HCT116 (cell line): ENCODE measurements at regions not wholly inside any gene's neighbourhood (a gene's known extent, or its start where the extent isn't known, plus 50 kb on each side); places are given as distances from the start of the nearest gene placed in this dataset.

Experiments used
- ATAC-seq: fragments of 200-7000 bp; cut with Tn5 transposase; 2 replicates; pipeline ENCODE4 v1.9.1; 2020; ENCODE audit warnings: mild to moderate bottlenecking, moderate library complexity
- BruUV-seq: library from RNA; stranded (reverse); fragments of 400-500 nt; replicated peaks from 2 replicates; lab custom pipeline; 2021; lab: Mats Ljungman, UMichigan
- CTCF ChIA-PET: fragments of 300-600 bp; sonication (Branson Sonifier 250); formaldehyde crosslinking; loops from one replicate; lab custom pipeline; 2021; ENCODE audit warnings: antibody characterized with exemption; lab: Charles Lee
- POLR2A ChIA-PET: fragments of 300-600, 350-600 bp; sonication (Branson Sonifier 250); formaldehyde crosslinking; loops from one replicate; lab custom pipeline; 2021; ENCODE audit warnings: antibody characterized with exemption; lab: Charles Lee
- RAD21 ChIA-PET, 2 experiments: fragments of 300-600 bp; sonication (Branson Sonifier 250); formaldehyde crosslinking; loops; one replicate each; lab custom pipeline; 2023; ENCODE audit warnings: low total read pairs in 2 of 2; ENCODE audit not compliant: uncharacterized antibody in 2 of 2, unreplicated experiment in 2 of 2, low non-redundant PET in 1 of 2; lab: Charles Lee
- DNase-seq: peaks from one replicate; pipeline ENCODE4 v3.0.0-alpha.2; 2010; ENCODE audit warnings: low read depth, low spot score
- H2AFZ ChIP-seq: fragments of 200-600 bp; shearing (Covaris generic), sonication (generic); 2 replicates; pipeline ENCODE4 v1.6.1; 2017; ENCODE audit warnings: low read depth, mixed run types, mixed read lengths, antibody characterized with exemption, low read length; ENCODE audit not compliant: poor library complexity, severe bottlenecking
- H3K27ac ChIP-seq: 2 replicates; pipeline ENCODE4 v1.5.1; 2012; ENCODE audit warnings: low read depth, low read length
- H3K27me3 ChIP-seq: fragments of 200-600 bp; sonication (generic); 2 replicates; pipeline ENCODE4 v1.6.1; 2016; ENCODE audit warnings: mixed run types, low read length, mixed read lengths; ENCODE audit not compliant: insufficient read depth
- H3K36me3 ChIP-seq, 2 experiments: fragments of 200-500 bp in 1 of 2; fragments of 200-600 bp in 1 of 2; sonication (Bioruptor generic) in 1 of 2; sonication (generic) in 1 of 2; 2 replicates each; pipeline versions ENCODE4 v1.5.1 to v1.6.1; 2014 to 2016; ENCODE audit warnings: low read length in 2 of 2, inconsistent platforms in 1 of 2, mixed read lengths in 1 of 2, mixed run types in 1 of 2; ENCODE audit not compliant: insufficient read depth in 2 of 2, control insufficient read depth in 1 of 2
- H3K4me1 ChIP-seq, 2 experiments: fragments of 200-600 bp in 1 of 2; sonication (generic) in 1 of 2; 2 replicates each; pipeline versions ENCODE4 v1.5.1 to v1.6.1; 2012 to 2017; ENCODE audit warnings: low read length in 2 of 2, inconsistent platforms in 1 of 2, mild to moderate bottlenecking in 1 of 2, mixed read lengths in 1 of 2, mixed run types in 1 of 2, moderate library complexity in 1 of 2; ENCODE audit not compliant: insufficient read depth in 2 of 2, control insufficient read depth in 1 of 2
- H3K4me2 ChIP-seq: fragments of 200-600 bp; sonication (generic); 2 replicates; pipeline ENCODE4 v1.6.1; 2017; ENCODE audit warnings: mixed run types, low read length, mixed read lengths
- H3K4me3 ChIP-seq, 2 experiments: fragments of 200-600 bp in 1 of 2; sonication (generic) in 1 of 2; replicated peaks in 1 of 2; 2 replicates each; pipeline ENCODE4 v1.5.1; 2011 to 2016; ENCODE audit warnings: low read length in 2 of 2, control low read depth in 1 of 2, low read depth in 1 of 2, mild to moderate bottlenecking in 1 of 2, mixed read lengths in 1 of 2, mixed run types in 1 of 2
- H3K79me2 ChIP-seq: fragments of 200-600 bp; sonication (generic); 2 replicates; pipeline ENCODE4 v1.6.1; 2017; ENCODE audit warnings: mild to moderate bottlenecking, mixed run types, low read length, moderate library complexity, mixed read lengths; ENCODE audit not compliant: insufficient read depth
- H3K9ac ChIP-seq: fragments of 200-600 bp; sonication (generic); 2 replicates; pipeline ENCODE4 v1.6.1; 2016; ENCODE audit warnings: low read length, mixed read lengths
- H3K9me2 ChIP-seq: fragments of 200-600 bp; sonication (generic), shearing (Covaris generic); 2 replicates; pipeline ENCODE4 v1.6.1; 2017; ENCODE audit warnings: mixed run types, mild to moderate bottlenecking, moderate library complexity; ENCODE audit not compliant: insufficient read depth
- H3K9me3 ChIP-seq, 2 experiments: fragments of 200-500 bp in 1 of 2; fragments of 200-600 bp in 1 of 2; sonication (Bioruptor generic) in 1 of 2; sonication (generic) in 1 of 2; 2 replicates each; pipeline ENCODE4 v1.6.1; 2014 to 2017; ENCODE audit warnings: low read length in 2 of 2, mixed read lengths in 2 of 2, inconsistent platforms in 1 of 2, low read depth in 1 of 2, mild to moderate bottlenecking in 1 of 2, mixed run types in 1 of 2, moderate library complexity in 1 of 2; ENCODE audit not compliant: control insufficient read depth in 1 of 2, insufficient read depth in 1 of 2
- H4K20me1 ChIP-seq: fragments of 200-600 bp; sonication (generic), shearing (Covaris generic); 2 replicates; pipeline ENCODE4 v1.6.1; 2017; ENCODE audit warnings: mixed run types, mild to moderate bottlenecking, moderate library complexity; ENCODE audit not compliant: insufficient read depth
- CBX3 ChIP-seq: IDR thresholded peaks from 2 replicates; pipeline ENCODE4 v1.6.1; 2012; ENCODE audit warnings: low read depth
- CEBPB ChIP-seq: IDR thresholded peaks from 2 replicates; pipeline ENCODE4 v1.6.1; 2012; ENCODE audit warnings: low read depth
- EGR1 ChIP-seq: IDR thresholded peaks from 2 replicates; pipeline ENCODE4 v1.6.1; 2012; ENCODE audit warnings: low read depth
- EZH2 ChIP-seq: fragments of 200-600 bp; sonication (generic); IDR thresholded peaks from 2 replicates; pipeline ENCODE4 v1.6.1; 2017; ENCODE audit warnings: antibody characterized with exemption, mixed run types
- FOSL1 ChIP-seq: IDR thresholded peaks from 2 replicates; pipeline ENCODE4 v1.6.1; 2012; ENCODE audit warnings: low read depth
- JUND ChIP-seq: IDR thresholded peaks from 2 replicates; pipeline ENCODE4 v1.6.1; 2012
- POLR2A ChIP-seq: IDR thresholded peaks from 2 replicates; pipeline ENCODE4 v1.7.0; 2011; ENCODE audit warnings: borderline replicate concordance; ENCODE audit not compliant: insufficient read depth, insufficient read length; ENCODE audit errors: extremely low read depth
- POLR2AphosphoS5 ChIP-seq: IDR thresholded peaks from 2 replicates; pipeline ENCODE4 v1.6.1; 2011; ENCODE audit warnings: mild to moderate bottlenecking, low read depth, low read length, moderate library complexity
- RAD21 ChIP-seq: IDR thresholded peaks from 2 replicates; pipeline ENCODE4 v1.6.1; 2012; ENCODE audit warnings: low read depth, mild to moderate bottlenecking
- SIN3A ChIP-seq: IDR thresholded peaks from 2 replicates; pipeline ENCODE4 v1.6.1; 2012; ENCODE audit warnings: low read depth
- SRF ChIP-seq: IDR thresholded peaks from 2 replicates; pipeline ENCODE4 v1.6.1; 2012; ENCODE audit warnings: low read depth
- TCF7L2 ChIP-seq: IDR thresholded peaks from 2 replicates; pipeline ENCODE4 v1.7.0; 2011; ENCODE audit warnings: borderline replicate concordance, inconsistent platforms; ENCODE audit not compliant: insufficient read depth, insufficient read length; ENCODE audit errors: extremely low read depth
- ZFX ChIP-seq: fragments of 450-650 bp; IDR thresholded peaks from 2 replicates; pipeline ENCODE4 v1.6.1; 2017
- ZNF274 ChIP-seq: fragments of 200-500 bp; sonication (Bioruptor generic); IDR thresholded peaks from 2 replicates; pipeline ENCODE4 v1.6.1; 2014; ENCODE audit warnings: mild to moderate bottlenecking, low read depth, low read length, inconsistent platforms
- intact Hi-C: fragments of 100-400 bp; cut with micrococcal nuclease; formaldehyde crosslinking; loops from 2 replicates; pipeline ENCODE4 v1.10.0; 2022
- TF ChIP-seq, protein P1 (sequence below): IDR thresholded peaks from 2 replicates; pipeline ENCODE4 v1.6.1; 2012; ENCODE audit warnings: low read depth
- TF ChIP-seq, protein P2 (sequence below): IDR thresholded peaks from 2 replicates; pipeline ENCODE4 v1.6.1; 2012
- TF ChIP-seq, protein P3 (sequence below), 3 experiments: fragments of 200-600 bp in 1 of 3; sonication (generic) in 1 of 3; IDR thresholded peaks in 2 of 3; conservative IDR thresholded peaks in 1 of 3; 2 replicates each; pipeline ENCODE4 v1.5.1; 2012 to 2017; ENCODE audit warnings: low read depth in 2 of 3, low read length in 2 of 3, antibody characterized with exemption in 1 of 3, borderline replicate concordance in 1 of 3, control low read depth in 1 of 3, mild to moderate bottlenecking in 1 of 3, mixed read lengths in 1 of 3, mixed run types in 1 of 3, moderate library complexity in 1 of 3; ENCODE audit not compliant: insufficient read depth in 1 of 3

DNA sequence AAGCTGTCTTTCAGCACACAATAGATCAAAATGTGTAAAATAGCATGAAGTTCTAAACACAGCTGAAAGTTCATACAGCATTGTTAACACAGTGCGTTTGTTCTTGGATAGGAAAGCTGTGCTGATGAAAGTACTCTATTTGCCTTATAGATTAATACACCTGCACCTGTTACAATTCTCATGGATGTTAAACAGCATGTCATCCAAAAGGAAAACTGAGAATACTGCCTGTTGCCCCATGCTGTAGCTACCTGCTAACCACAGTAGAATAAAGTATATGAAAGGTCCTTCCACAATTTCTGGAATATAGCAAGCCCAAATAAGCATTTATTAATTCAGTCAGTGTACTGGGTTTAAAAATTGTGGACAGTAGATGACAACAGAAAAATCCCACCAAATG, 166.7 kb upstream of the DTNA start:
- CTCF ChIA-PET, result no interaction called here
- Histone ChIP-seq H3K79me2 (no peaks in the 10 kb centered on the region), H3K36me3 (no peaks in the 10 kb centered on the region), H3K9ac (no peak overlapping the region), H3K4me1 (no peaks in the 10 kb centered on the region), H3K27me3 (0 out of 2 replicates have a peak, but pooled peaks cover under 1% of the 10 kb centered on the region), H3K27ac (no peak overlapping the region), H3K4me3 (no peak overlapping the region), H3K4me2 (no peak overlapping the region), H3K9me2 (no peaks in the 10 kb centered on the region), H4K20me1 (no peaks in the 10 kb centered on the region), H3K9me3 (no peaks in the 10 kb centered on the region), H2AFZ (no peak overlapping the region)
- intact Hi-C loops, result no loop called here
- POLR2A ChIA-PET, result no interaction called here
- TF ChIP-seq, protein P1, sequence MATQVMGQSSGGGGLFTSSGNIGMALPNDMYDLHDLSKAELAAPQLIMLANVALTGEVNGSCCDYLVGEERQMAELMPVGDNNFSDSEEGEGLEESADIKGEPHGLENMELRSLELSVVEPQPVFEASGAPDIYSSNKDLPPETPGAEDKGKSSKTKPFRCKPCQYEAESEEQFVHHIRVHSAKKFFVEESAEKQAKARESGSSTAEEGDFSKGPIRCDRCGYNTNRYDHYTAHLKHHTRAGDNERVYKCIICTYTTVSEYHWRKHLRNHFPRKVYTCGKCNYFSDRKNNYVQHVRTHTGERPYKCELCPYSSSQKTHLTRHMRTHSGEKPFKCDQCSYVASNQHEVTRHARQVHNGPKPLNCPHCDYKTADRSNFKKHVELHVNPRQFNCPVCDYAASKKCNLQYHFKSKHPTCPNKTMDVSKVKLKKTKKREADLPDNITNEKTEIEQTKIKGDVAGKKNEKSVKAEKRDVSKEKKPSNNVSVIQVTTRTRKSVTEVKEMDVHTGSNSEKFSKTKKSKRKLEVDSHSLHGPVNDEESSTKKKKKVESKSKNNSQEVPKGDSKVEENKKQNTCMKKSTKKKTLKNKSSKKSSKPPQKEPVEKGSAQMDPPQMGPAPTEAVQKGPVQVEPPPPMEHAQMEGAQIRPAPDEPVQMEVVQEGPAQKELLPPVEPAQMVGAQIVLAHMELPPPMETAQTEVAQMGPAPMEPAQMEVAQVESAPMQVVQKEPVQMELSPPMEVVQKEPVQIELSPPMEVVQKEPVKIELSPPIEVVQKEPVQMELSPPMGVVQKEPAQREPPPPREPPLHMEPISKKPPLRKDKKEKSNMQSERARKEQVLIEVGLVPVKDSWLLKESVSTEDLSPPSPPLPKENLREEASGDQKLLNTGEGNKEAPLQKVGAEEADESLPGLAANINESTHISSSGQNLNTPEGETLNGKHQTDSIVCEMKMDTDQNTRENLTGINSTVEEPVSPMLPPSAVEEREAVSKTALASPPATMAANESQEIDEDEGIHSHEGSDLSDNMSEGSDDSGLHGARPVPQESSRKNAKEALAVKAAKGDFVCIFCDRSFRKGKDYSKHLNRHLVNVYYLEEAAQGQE, result no peak
- TF ChIP-seq, protein P2, sequence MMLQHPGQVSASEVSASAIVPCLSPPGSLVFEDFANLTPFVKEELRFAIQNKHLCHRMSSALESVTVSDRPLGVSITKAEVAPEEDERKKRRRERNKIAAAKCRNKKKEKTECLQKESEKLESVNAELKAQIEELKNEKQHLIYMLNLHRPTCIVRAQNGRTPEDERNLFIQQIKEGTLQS, result no peak
- TF ChIP-seq JUND (no peak), EZH2 (no peak)
- BruUV-seq, result no TSS peak
- ATAC-seq (no peak), DNase-seq (no peak)
- RAD21 ChIA-PET, result no interaction called here

DNA sequence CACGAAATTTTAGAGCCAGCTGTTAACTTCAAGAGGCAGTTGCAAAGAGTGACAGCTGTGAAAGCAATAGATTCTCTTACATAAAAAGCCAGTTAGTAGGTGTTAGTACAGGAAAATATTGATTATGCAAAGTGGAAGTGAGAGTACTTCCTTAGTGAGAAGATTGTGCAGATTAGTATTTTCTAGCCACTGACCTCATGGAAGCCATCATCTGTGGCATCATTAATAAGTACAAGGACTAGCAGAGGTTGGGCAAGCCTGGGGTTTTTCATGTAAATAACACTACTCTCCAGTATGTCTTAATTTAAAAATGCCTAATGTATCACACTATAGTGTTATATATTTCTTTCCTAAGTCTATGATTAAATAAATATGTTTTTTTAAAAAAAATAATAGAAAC, 166.2 kb upstream of the DTNA start:
- ChIA-PET POLR2A (no interaction called here), CTCF (no interaction called here), RAD21 (no interaction called here)
- no peaks in the 10 kb centered on the region for H4K20me1 ChIP-seq
- H3K36me3 ChIP-seq, result no peaks in the 10 kb centered on the region
- no TSS peak for BruUV-seq
- H3K4me1 ChIP-seq, result no peaks in the 10 kb centered on the region
- H3K9me3 ChIP-seq, result no peaks in the 10 kb centered on the region
- no peaks in the 10 kb centered on the region for H3K27me3 ChIP-seq
- ATAC-seq (no peak), DNase-seq (no peak)
- no peaks in the 10 kb centered on the region for H3K9me2 ChIP-seq
- no peak overlapping the region for H3K4me2 ChIP-seq
- no peak overlapping the region for H3K9ac ChIP-seq
- no peak overlapping the region for H3K4me3 ChIP-seq
- no peaks in the 10 kb centered on the region for H3K79me2 ChIP-seq
- intact Hi-C loops, result no loop called here
- no peak overlapping the region for H2AFZ ChIP-seq
- no peak overlapping the region for H3K27ac ChIP-seq
- TF ChIP-seq EZH2 (no peak), FOSL1 (no peak), EGR1 (no peak), SRF (no peak), CEBPB (no peak), ZNF274 (no peak), RAD21 (no peak), POLR2AphosphoS5 (no peak), TCF7L2 (no peak), CBX3 (no peak), JUND (no peak), ZFX (no peak), POLR2A (no peak), SIN3A (no peak)
- TF ChIP-seq, protein P3, sequence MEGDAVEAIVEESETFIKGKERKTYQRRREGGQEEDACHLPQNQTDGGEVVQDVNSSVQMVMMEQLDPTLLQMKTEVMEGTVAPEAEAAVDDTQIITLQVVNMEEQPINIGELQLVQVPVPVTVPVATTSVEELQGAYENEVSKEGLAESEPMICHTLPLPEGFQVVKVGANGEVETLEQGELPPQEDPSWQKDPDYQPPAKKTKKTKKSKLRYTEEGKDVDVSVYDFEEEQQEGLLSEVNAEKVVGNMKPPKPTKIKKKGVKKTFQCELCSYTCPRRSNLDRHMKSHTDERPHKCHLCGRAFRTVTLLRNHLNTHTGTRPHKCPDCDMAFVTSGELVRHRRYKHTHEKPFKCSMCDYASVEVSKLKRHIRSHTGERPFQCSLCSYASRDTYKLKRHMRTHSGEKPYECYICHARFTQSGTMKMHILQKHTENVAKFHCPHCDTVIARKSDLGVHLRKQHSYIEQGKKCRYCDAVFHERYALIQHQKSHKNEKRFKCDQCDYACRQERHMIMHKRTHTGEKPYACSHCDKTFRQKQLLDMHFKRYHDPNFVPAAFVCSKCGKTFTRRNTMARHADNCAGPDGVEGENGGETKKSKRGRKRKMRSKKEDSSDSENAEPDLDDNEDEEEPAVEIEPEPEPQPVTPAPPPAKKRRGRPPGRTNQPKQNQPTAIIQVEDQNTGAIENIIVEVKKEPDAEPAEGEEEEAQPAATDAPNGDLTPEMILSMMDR (IDR thresholded peaks at IDR 0.05 in 2 of 3, conservative IDR thresholded peaks at IDR 0.05 in 1 of 3; ENCODE audit: borderline replicate concordance in 1 of 3, insufficient read depth in 1 of 3, low read depth in 2 of 3, low read length in 2 of 3), result no peak
